IMR-90 (cell line): ENCODE measurements at regions not wholly inside any gene's neighbourhood (a gene's known extent, or its start where the extent isn't known, plus 50 kb on each side); places are given as distances from the start of the nearest gene placed in this dataset.

Experiments
- BHLHE40 ChIP-seq: fragments of 150-350 bp; IDR thresholded peaks from 2 replicates; pipeline ENCODE4 v1.6.1; 2016; ENCODE audit warnings: mild to moderate bottlenecking, low read depth, low read length
- CTCF ChIP-seq: conservative IDR thresholded peaks from 2 replicates; pipeline ENCODE4 v1.5.1; 2012; ENCODE audit warnings: mild to moderate bottlenecking, low read depth, low read length, improper control_type of control experiment
- MAFK ChIP-seq: IDR thresholded peaks from 2 replicates; pipeline ENCODE4 v1.6.1; 2012; ENCODE audit warnings: low read depth, low read length, improper control_type of control experiment
- MAZ ChIP-seq: IDR thresholded peaks from 2 replicates; pipeline ENCODE4 v1.6.1; 2012; ENCODE audit warnings: low read depth, mild to moderate bottlenecking, low read length, improper control_type of control experiment, moderate library complexity, borderline replicate concordance
- MXI1 ChIP-seq: IDR thresholded peaks from 2 replicates; pipeline ENCODE4 v1.6.1; 2012; ENCODE audit warnings: low read depth, mild to moderate bottlenecking, low read length, moderate library complexity, borderline replicate concordance
- POLR2A ChIP-seq: IDR thresholded peaks from 2 replicates; pipeline ENCODE4 v1.6.1; 2012; ENCODE audit warnings: mild to moderate bottlenecking, low read depth, low read length
- RAD21 ChIP-seq: IDR thresholded peaks from 2 replicates; pipeline ENCODE4 v1.6.1; 2012; ENCODE audit warnings: low read length, improper control_type of control experiment
- RFX5 ChIP-seq: IDR thresholded peaks from 2 replicates; pipeline ENCODE4 v1.8.0; 2012; ENCODE audit warnings: low read depth, mild to moderate bottlenecking, low read length, moderate library complexity
- TF ChIP-seq, protein P1 (sequence below): fragments of 150-350 bp; IDR thresholded peaks from 2 replicates; pipeline ENCODE4 v1.6.1; 2017; ENCODE audit warnings: mild to moderate bottlenecking, antibody characterized with exemption, low read length, low read depth

- no peak for TF ChIP-seq POLR2A
- TF ChIP-seq MXI1: no peak
- no peak for TF ChIP-seq CTCF
- TF ChIP-seq, protein P1, sequence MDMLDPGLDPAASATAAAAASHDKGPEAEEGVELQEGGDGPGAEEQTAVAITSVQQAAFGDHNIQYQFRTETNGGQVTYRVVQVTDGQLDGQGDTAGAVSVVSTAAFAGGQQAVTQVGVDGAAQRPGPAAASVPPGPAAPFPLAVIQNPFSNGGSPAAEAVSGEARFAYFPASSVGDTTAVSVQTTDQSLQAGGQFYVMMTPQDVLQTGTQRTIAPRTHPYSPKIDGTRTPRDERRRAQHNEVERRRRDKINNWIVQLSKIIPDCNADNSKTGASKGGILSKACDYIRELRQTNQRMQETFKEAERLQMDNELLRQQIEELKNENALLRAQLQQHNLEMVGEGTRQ: no peak
- no peak for TF ChIP-seq MAZ
- no peak for TF ChIP-seq RFX5
- no peak for TF ChIP-seq RAD21
- TF ChIP-seq MAFK: no peak
- no peak for TF ChIP-seq BHLHE40
Observed at GRCh38 chr3:105293441-105293840, 73.3 kb upstream of the ALCAM start.
